Neural progenitor cell (in vitro differentiated cells): ENCODE measurements at regions not wholly inside any gene's neighbourhood (a gene's known extent, or its start where the extent isn't known, plus 50 kb on each side); places are given as distances from the start of the nearest gene placed in this dataset.

ENCODE experiments used
- DNase-seq: peaks from one replicate; pipeline ENCODE4 v3.0.0-alpha.2; 2016; ENCODE audit warnings: low spot score
- H2AFZ ChIP-seq: fragments of 200-600 bp; sonication (generic); replicated peaks from 2 replicates; pipeline ENCODE4 v1.6.1; 2016; ENCODE audit warnings: antibody characterized with exemption
- H3F3A ChIP-seq: fragments of 200-600 bp; sonication (generic); 2 replicates; pipeline ENCODE4 v1.6.1; 2016; ENCODE audit warnings: antibody characterized with exemption, low read depth
- H3K27ac ChIP-seq: fragments of 200-600 bp; sonication (generic); 2 replicates; pipeline ENCODE4 v1.5.1; 2016; ENCODE audit warnings: mild to moderate bottlenecking
- H3K27me3 ChIP-seq: fragments of 200-600 bp; sonication (generic); 2 replicates; pipeline ENCODE4 v1.6.1; 2016; ENCODE audit warnings: mild to moderate bottlenecking, moderate library complexity
- H3K36me3 ChIP-seq: fragments of 200-600 bp; sonication (generic); 2 replicates; pipeline ENCODE4 v1.5.1; 2016
- H3K4me1 ChIP-seq: fragments of 200-600 bp; sonication (generic); 2 replicates; pipeline ENCODE4 v1.6.1; 2016; ENCODE audit warnings: mixed run types
- H3K4me2 ChIP-seq: fragments of 200-600 bp; sonication (generic); 2 replicates; pipeline ENCODE4 v1.6.1; 2016
- H3K4me3 ChIP-seq: fragments of 200-600 bp; sonication (generic); 2 replicates; pipeline ENCODE4 v1.5.1; 2016
- H3K79me2 ChIP-seq: fragments of 200-600 bp; sonication (generic); 2 replicates; pipeline ENCODE4 v1.6.1; 2016; ENCODE audit warnings: low read depth
- H3K9ac ChIP-seq: fragments of 200-600 bp; sonication (generic); 2 replicates; pipeline ENCODE4 v1.6.1; 2016
- H3K9me3 ChIP-seq: fragments of 200-600 bp; sonication (generic); 2 replicates; pipeline ENCODE4 v1.5.1; 2016; ENCODE audit warnings: low read depth
- H4K20me1 ChIP-seq: fragments of 200-600 bp; sonication (generic); 2 replicates; pipeline ENCODE4 v1.6.1; 2016; ENCODE audit warnings: low read depth
- H3K27ac Mint-ChIP-seq: 3 replicates; pipeline ENCODE4 v1.8.0; 2021; ENCODE audit warnings: mixed read lengths
- H3K27me3 Mint-ChIP-seq: 2 replicates; pipeline ENCODE4 v1.8.0; 2022; ENCODE audit warnings: low read depth, mild to moderate bottlenecking, inconsistent platforms, moderate library complexity, mixed read lengths; ENCODE audit not compliant: insufficient read depth
- H3K36me3 Mint-ChIP-seq: 3 replicates; pipeline ENCODE4 v1.8.0; 2021; ENCODE audit warnings: mixed read lengths
- H3K4me1 Mint-ChIP-seq: 3 replicates; pipeline ENCODE4 v1.8.0; 2021; ENCODE audit warnings: mixed read lengths
- H3K4me3 Mint-ChIP-seq: 3 replicates; pipeline ENCODE4 v1.8.0; 2021; ENCODE audit warnings: mild to moderate bottlenecking, moderate library complexity, mixed read lengths
- H3K9me3 Mint-ChIP-seq: 3 replicates; pipeline ENCODE4 v1.8.0; 2020; ENCODE audit warnings: mixed read lengths
- EZH2 ChIP-seq: fragments of 200-600 bp; sonication (generic); IDR thresholded peaks from 2 replicates; pipeline ENCODE4 v1.6.1; 2017; ENCODE audit warnings: antibody characterized with exemption, mild to moderate bottlenecking, moderate library complexity
- EZH2phosphoT487 ChIP-seq: fragments of 200-600 bp; sonication (generic); IDR thresholded peaks from 2 replicates; pipeline ENCODE4 v1.6.1; 2017; ENCODE audit warnings: antibody characterized with exemption
- TF ChIP-seq, protein P1 (sequence below): fragments of 200-600 bp; sonication (generic); IDR thresholded peaks from 2 replicates; pipeline ENCODE4 v1.5.1; 2017; ENCODE audit warnings: antibody characterized with exemption, mild to moderate bottlenecking

DNA sequence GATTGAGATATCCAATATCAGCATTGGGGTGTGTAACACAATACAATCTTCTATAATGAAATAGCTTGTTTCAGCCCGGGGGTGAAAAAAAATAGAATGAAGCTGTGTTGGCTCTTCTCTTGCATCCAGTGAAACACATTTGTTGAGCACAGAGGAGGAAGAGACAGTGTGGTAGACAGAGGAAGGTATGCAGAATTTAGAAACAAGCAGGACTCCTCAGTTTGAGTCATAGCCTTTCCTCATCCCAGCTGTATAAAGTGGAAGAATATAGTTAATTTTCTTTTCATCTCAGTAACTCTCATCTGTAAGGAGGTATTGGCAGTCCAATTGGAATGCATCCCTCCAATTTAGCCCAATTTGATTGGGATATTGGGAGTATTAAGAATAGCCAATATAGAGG is 302.2 kb upstream of the VLDLR start:
- no peak overlapping the region for H3K27ac ChIP-seq
- no peaks in the 10 kb centered on the region for H3K36me3 ChIP-seq
- no peak for DNase-seq
- H4K20me1 ChIP-seq, result no peaks in the 10 kb centered on the region
- no peak overlapping the region for H2AFZ ChIP-seq
- H3K27me3 ChIP-seq, result no peaks in the 10 kb centered on the region
- TF ChIP-seq EZH2 (no peak), EZH2phosphoT487 (no peak)
- TF ChIP-seq, protein P1, sequence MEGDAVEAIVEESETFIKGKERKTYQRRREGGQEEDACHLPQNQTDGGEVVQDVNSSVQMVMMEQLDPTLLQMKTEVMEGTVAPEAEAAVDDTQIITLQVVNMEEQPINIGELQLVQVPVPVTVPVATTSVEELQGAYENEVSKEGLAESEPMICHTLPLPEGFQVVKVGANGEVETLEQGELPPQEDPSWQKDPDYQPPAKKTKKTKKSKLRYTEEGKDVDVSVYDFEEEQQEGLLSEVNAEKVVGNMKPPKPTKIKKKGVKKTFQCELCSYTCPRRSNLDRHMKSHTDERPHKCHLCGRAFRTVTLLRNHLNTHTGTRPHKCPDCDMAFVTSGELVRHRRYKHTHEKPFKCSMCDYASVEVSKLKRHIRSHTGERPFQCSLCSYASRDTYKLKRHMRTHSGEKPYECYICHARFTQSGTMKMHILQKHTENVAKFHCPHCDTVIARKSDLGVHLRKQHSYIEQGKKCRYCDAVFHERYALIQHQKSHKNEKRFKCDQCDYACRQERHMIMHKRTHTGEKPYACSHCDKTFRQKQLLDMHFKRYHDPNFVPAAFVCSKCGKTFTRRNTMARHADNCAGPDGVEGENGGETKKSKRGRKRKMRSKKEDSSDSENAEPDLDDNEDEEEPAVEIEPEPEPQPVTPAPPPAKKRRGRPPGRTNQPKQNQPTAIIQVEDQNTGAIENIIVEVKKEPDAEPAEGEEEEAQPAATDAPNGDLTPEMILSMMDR, result no peak
- H3K79me2 ChIP-seq, result no peaks in the 10 kb centered on the region
- no peaks in the 10 kb centered on the region for H3K36me3 Mint-ChIP-seq
- H3K27me3 Mint-ChIP-seq, result peaks cover 2% of the 10 kb centered on the region
- H3K4me3 ChIP-seq, result no peak overlapping the region
- peaks cover 25% of the 10 kb centered on the region for H3K9me3 Mint-ChIP-seq
- no peak overlapping the region for H3K4me2 ChIP-seq
- H3K9me3 ChIP-seq, result no peaks in the 10 kb centered on the region
- no peaks in the 10 kb centered on the region for H3F3A ChIP-seq
- H3K9ac ChIP-seq, result no peak overlapping the region
- peaks cover 2% of the 10 kb centered on the region for H3K4me1 Mint-ChIP-seq
- no peak overlapping the region for H3K4me3 Mint-ChIP-seq
- H3K27ac Mint-ChIP-seq, result no peak overlapping the region
- H3K4me1 ChIP-seq, result no peaks in the 10 kb centered on the region

DNA sequence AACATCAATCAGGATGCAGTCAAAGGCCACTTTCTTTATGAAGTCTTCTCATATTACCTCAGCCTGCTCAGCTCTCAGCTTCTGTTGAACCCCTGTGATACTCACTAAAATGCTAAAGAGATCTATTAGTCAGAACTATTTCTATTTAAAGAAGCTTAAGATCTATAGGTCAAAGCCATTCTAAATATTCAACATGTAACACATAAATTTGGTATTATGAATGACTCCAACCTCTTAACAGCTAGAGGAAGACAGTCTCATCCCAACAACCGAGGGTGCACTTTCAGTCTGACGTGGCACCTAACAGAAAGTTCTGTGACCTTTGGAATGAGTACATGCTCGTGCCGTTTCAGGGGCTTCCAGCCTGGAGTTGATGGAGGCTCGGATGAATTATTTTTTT is 301.5 kb upstream of the VLDLR start:
- Histone ChIP-seq H3K27ac (no peak overlapping the region), H4K20me1 (no peaks in the 10 kb centered on the region), H3K36me3 (no peaks in the 10 kb centered on the region), H3K4me1 (no peaks in the 10 kb centered on the region), H3K4me3 (no peak overlapping the region), H3K79me2 (no peaks in the 10 kb centered on the region), H3K9me3 (no peaks in the 10 kb centered on the region), H3K9ac (no peak overlapping the region), H2AFZ (no peak overlapping the region), H3K27me3 (no peaks in the 10 kb centered on the region), H3F3A (no peaks in the 10 kb centered on the region), H3K4me2 (no peak overlapping the region)
- no peak for DNase-seq
- Mint-ChIP-seq H3K27ac (no peak overlapping the region), H3K9me3 (peaks cover 18% of the 10 kb centered on the region), H3K4me1 (peaks cover 2% of the 10 kb centered on the region), H3K4me3 (no peak overlapping the region), H3K36me3 (no peaks in the 10 kb centered on the region), H3K27me3 (peaks cover 2% of the 10 kb centered on the region)
- TF ChIP-seq, protein P1, result no peak
- TF ChIP-seq EZH2phosphoT487, result no peak
- no peak for TF ChIP-seq EZH2

DNA sequence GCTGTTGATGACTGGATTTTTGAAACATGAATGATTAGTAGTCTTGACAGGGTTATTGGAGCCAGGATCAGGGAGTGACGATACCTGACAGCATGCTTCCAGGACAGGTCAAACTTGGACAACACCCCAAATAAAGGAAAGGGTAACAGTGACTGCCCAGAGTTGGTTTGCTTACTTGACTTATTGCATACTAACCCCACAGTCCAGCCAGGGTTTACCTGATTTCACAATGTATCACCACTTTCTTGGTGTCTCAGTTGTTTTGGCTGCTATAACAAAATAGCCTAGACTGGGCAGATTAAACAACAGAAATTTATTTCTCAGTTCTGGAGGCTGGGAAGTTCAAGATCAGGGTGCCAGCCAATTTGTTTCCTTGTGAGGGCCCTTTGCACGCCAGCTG is 301.0 kb upstream of the VLDLR start:
- H4K20me1 ChIP-seq, result no peaks in the 10 kb centered on the region
- TF ChIP-seq EZH2phosphoT487, result no peak
- TF ChIP-seq, protein P1, result no peak
- no peak for TF ChIP-seq EZH2
- Mint-ChIP-seq H3K27me3 (peaks cover 2% of the 10 kb centered on the region), H3K36me3 (no peaks in the 10 kb centered on the region), H3K4me1 (peaks cover 2% of the 10 kb centered on the region), H3K4me3 (no peak overlapping the region), H3K27ac (no peak overlapping the region), H3K9me3 (peaks cover 13% of the 10 kb centered on the region)
- H3K4me1 ChIP-seq, result no peaks in the 10 kb centered on the region
- no peak overlapping the region for H3K9ac ChIP-seq
- no peaks in the 10 kb centered on the region for H3K9me3 ChIP-seq
- H3K4me3 ChIP-seq, result no peak overlapping the region
- H3K4me2 ChIP-seq, result no peak overlapping the region
- H2AFZ ChIP-seq, result no peak overlapping the region
- H3F3A ChIP-seq, result no peaks in the 10 kb centered on the region
- H3K79me2 ChIP-seq, result no peaks in the 10 kb centered on the region
- no peaks in the 10 kb centered on the region for H3K36me3 ChIP-seq
- no peaks in the 10 kb centered on the region for H3K27me3 ChIP-seq
- H3K27ac ChIP-seq, result no peak overlapping the region
- no peak for DNase-seq
